Thyroid gland (tissue), 4 donors: ENCODE measurements at regions not wholly inside any gene's neighbourhood (a gene's known extent, or its start where the extent isn't known, plus 50 kb on each side); places are given as distances from the start of the nearest gene placed in this dataset.

Experiments used
- POLR2A ChIP-seq, 2 donors: fragments of 450-650 bp; IDR thresholded peaks; one replicate each; pipeline ENCODE4 v1.6.1; 2017; ENCODE audit warnings: antibody characterized with exemption in 2 of 2, mild to moderate bottlenecking in 2 of 2, moderate library complexity in 1 of 2
- TF ChIP-seq, protein P1 (sequence below), 6 experiments: fragments of 200-600 bp in 3 of 6; fragments of 450-650 bp in 3 of 6; sonication (generic) in 3 of 6; IDR thresholded peaks; one replicate each; pipeline ENCODE4 v1.5.1; 2016 to 2019; ENCODE audit warnings: antibody characterized with exemption in 6 of 6, mild to moderate bottlenecking in 2 of 6, inconsistent platforms in 1 of 6, moderate library complexity in 1 of 6

DNA sequence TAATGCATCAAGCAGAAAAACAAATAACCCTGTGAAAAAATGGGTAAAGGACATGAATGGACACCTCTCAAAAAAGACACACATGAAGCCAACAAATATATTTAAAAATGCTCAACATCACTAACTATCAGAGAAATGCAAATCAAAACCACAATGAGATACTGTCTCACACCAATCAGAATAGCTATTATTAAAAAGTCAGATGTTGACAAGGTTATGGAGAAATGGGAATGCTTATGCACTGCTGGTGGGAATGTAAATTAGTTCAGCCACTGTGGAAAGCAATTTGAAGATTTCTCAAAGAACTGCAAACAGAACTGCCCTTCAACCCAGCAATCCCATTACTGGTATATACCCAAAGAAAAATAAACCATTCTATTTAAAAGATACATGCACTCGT lies 86.6 kb upstream of the TNFSF4 start:
- TF ChIP-seq, protein P1, sequence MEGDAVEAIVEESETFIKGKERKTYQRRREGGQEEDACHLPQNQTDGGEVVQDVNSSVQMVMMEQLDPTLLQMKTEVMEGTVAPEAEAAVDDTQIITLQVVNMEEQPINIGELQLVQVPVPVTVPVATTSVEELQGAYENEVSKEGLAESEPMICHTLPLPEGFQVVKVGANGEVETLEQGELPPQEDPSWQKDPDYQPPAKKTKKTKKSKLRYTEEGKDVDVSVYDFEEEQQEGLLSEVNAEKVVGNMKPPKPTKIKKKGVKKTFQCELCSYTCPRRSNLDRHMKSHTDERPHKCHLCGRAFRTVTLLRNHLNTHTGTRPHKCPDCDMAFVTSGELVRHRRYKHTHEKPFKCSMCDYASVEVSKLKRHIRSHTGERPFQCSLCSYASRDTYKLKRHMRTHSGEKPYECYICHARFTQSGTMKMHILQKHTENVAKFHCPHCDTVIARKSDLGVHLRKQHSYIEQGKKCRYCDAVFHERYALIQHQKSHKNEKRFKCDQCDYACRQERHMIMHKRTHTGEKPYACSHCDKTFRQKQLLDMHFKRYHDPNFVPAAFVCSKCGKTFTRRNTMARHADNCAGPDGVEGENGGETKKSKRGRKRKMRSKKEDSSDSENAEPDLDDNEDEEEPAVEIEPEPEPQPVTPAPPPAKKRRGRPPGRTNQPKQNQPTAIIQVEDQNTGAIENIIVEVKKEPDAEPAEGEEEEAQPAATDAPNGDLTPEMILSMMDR (IDR thresholded peaks at IDR 0.05): no peak
- no peak for TF ChIP-seq POLR2A (IDR thresholded peaks at IDR 0.05)
